Stomach smooth muscle (tissue), 2 donors: ENCODE measurements at regions not wholly inside any gene's neighbourhood (a gene's known extent, or its start where the extent isn't known, plus 50 kb on each side); places are given as distances from the start of the nearest gene placed in this dataset.

Experiments
- H3K27ac ChIP-seq: one replicate; pipeline ENCODE4 v1.7.0; 2013; ENCODE audit warnings: mild to moderate bottlenecking, low read length, inconsistent platforms
- H3K27me3 ChIP-seq, 2 donors: one replicate each; pipeline ENCODE4 v1.7.0; 2013; ENCODE audit warnings: low read length in 2 of 2; ENCODE audit not compliant: insufficient read depth in 2 of 2, control insufficient read depth in 1 of 2
- H3K36me3 ChIP-seq, 2 donors: one replicate each; pipeline ENCODE4 v1.7.0; 2013; ENCODE audit warnings: low read length in 2 of 2; ENCODE audit not compliant: control insufficient read depth in 2 of 2, insufficient read depth in 2 of 2
- H3K4me1 ChIP-seq: one replicate; pipeline ENCODE4 v1.7.0; 2013; ENCODE audit warnings: low read length; ENCODE audit not compliant: control insufficient read depth, insufficient read depth
- H3K4me3 ChIP-seq, 2 donors: one replicate each; pipeline ENCODE4 v1.7.0; 2013; ENCODE audit warnings: low read length in 2 of 2
- H3K9ac ChIP-seq, 2 donors: one replicate each; pipeline ENCODE4 v1.7.0; 2013; ENCODE audit warnings: low read length in 2 of 2, mild to moderate bottlenecking in 1 of 2
- H3K9me3 ChIP-seq, 2 donors: one replicate each; pipeline ENCODE4 v1.7.0; 2013; ENCODE audit warnings: low read length in 2 of 2; ENCODE audit not compliant: control insufficient read depth in 2 of 2
- donor health status: healthy.
- donor health status: Pancreatic carcinoma.

DNA sequence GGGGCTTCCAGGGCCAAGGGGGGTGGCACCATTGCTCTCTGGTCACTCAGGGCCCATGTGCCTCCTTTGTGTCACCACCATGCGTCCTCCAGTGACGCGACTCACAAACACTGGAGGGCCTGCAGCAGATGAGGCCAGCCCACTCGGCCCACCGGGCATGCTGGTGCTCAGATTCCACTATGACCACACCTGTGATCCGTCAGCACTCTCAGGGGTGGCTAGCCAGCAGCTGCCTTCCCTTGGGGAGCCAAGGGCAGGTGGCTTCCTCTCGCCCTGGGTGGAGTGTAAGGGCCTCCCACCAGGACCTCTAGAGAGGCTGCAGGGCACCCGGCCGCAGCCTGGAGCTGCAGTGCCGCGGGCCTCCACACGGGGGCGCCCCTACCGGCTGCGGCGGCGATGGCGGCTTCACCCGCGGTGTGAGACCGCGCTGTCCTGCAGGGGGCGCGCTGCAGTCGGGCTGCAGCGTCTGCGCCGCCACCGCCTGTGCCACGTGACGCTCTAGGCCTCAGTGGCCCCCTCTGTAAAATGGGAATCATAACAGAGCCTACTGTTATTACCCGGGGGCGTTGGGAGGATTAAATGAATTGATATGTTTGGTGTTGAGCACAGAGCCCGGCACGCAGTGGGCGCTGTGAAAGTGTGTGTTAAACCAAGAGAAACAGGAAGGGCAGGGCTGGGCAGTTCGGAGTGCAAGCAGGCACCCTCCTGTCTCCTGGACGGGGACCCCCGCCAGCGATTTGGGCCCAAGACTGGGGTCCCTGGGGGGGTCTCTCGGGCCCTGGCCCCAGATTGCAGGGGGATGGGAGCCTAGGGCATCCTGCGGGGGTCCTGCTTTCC, 192.4 kb upstream of the GSE1 start:
- Histone ChIP-seq H3K27ac (no peak overlapping the region), H3K4me3 (no peak overlapping the region), H3K9me3 (no peaks in the 10 kb centered on the region), H3K9ac (no peak overlapping the region), H3K4me1 (peaks cover 4% of the 10 kb centered on the region), H3K27me3 (no peaks in the 10 kb centered on the region), H3K36me3 (no peaks in the 10 kb centered on the region)

GRCh38 chr16:85421338-85422195, 191.6 kb upstream of the GSE1 start:
- Histone ChIP-seq H3K27ac (no peak overlapping the region), H3K4me1 (peaks cover 4% of the 10 kb centered on the region), H3K9ac (no peak overlapping the region), H3K27me3 (no peaks in the 10 kb centered on the region), H3K4me3 (no peak overlapping the region), H3K9me3 (no peaks in the 10 kb centered on the region), H3K36me3 (no peaks in the 10 kb centered on the region)

DNA sequence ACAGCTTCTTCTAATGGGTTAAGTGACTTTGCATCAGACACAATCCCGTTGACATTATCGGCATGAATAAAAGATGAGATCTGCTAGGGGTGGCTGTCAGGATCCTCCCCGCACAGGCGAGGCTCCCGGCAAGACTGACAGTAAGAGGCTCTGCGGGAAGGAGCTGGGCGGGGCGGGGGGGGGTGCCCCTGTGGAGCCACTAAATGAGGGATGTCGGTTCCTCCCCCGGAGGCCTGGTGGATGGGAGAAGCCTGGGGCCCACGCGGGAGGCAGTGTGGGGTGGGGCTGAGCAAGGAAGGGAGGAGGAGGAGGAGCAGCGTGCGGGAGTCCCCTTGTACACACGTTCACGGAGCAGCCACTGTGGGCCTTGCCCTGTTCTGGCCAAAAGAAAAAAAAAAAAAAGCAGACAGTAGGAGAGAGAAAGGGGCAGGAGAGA, 190.9 kb upstream of the GSE1 start:
- H3K27ac ChIP-seq = no peak overlapping the region
- H3K36me3 ChIP-seq = no peaks in the 10 kb centered on the region
- H3K4me3 ChIP-seq = no peak overlapping the region
- no peaks in the 10 kb centered on the region for H3K27me3 ChIP-seq
- no peaks in the 10 kb centered on the region for H3K9me3 ChIP-seq
- H3K9ac ChIP-seq = no peak overlapping the region
- H3K4me1 ChIP-seq = peaks cover 4% of the 10 kb centered on the region

GRCh38 chr16:85422632-85423550, 190.2 kb upstream of the GSE1 start:
- no peaks in the 10 kb centered on the region for H3K27me3 ChIP-seq
- no peak overlapping the region for H3K4me3 ChIP-seq
- no peaks in the 10 kb centered on the region for H3K36me3 ChIP-seq
- H3K27ac ChIP-seq = no peak overlapping the region
- no peak overlapping the region for H3K9ac ChIP-seq
- H3K9me3 ChIP-seq = no peaks in the 10 kb centered on the region
- peaks cover 4% of the 10 kb centered on the region for H3K4me1 ChIP-seq

- Histone ChIP-seq H3K36me3 (no peaks in the 10 kb centered on the region), H3K4me1 (peaks cover 4% of the 10 kb centered on the region), H3K27me3 (no peaks in the 10 kb centered on the region), H3K4me3 (no peak overlapping the region), H3K9ac (no peak overlapping the region), H3K27ac (no peak overlapping the region), H3K9me3 (no peaks in the 10 kb centered on the region)
Measured at GRCh38 chr16:85423631-85424030, 189.5 kb upstream of the GSE1 start.

DNA sequence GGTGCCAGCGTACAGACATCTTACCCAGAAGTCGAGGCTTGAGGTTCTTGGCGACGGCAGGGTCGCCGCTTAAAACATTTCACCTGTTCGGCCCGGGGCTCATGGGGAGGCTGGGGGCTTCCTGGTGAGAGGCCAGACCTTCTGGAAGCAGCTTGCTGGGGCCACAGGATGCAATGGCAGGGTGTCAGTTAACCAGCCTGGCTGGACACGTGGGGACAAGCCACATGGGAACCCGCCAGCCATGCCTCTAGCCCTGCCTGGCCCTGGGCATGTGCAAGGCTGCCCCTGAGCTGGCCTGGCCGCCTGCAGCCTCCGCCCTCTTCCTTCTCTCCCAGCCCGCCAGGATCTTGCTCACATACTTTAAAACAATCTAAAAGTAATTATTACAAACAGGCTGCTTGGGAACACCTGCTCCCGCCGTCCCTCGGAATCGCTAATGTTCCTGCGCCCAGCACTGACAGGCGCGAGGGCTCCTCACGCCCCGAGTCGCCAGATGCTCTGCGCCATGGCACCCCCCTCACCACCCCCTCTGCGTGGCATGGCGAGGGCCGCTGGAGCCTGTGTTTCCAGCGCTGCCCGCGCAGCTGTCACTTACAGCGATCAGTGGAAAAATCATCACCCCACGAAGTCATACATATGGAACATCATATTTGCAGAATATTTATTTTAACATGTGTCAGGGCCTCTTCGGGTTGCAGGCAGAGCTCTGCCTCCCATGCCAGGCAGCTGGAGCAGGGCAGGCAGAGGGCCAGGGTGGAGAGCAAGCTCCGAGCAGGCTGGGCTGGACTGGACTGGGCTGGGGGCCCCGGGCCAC, 188.7 kb upstream of the GSE1 start:
- no peaks in the 10 kb centered on the region for H3K9me3 ChIP-seq
- H3K36me3 ChIP-seq = no peaks in the 10 kb centered on the region
- H3K4me1 ChIP-seq = peaks cover 8% of the 10 kb centered on the region
- no peak overlapping the region for H3K27ac ChIP-seq
- H3K27me3 ChIP-seq = no peaks in the 10 kb centered on the region
- H3K4me3 ChIP-seq = no peak overlapping the region
- H3K9ac ChIP-seq = no peak overlapping the region

GRCh38 chr16:85425074-85425662, 188.0 kb upstream of the GSE1 start:
- Histone ChIP-seq H3K27ac (no peak overlapping the region), H3K9me3 (no peaks in the 10 kb centered on the region), H3K27me3 (no peaks in the 10 kb centered on the region), H3K4me1 (peaks cover 8% of the 10 kb centered on the region), H3K36me3 (no peaks in the 10 kb centered on the region), H3K4me3 (no peak overlapping the region), H3K9ac (no peak overlapping the region)

DNA sequence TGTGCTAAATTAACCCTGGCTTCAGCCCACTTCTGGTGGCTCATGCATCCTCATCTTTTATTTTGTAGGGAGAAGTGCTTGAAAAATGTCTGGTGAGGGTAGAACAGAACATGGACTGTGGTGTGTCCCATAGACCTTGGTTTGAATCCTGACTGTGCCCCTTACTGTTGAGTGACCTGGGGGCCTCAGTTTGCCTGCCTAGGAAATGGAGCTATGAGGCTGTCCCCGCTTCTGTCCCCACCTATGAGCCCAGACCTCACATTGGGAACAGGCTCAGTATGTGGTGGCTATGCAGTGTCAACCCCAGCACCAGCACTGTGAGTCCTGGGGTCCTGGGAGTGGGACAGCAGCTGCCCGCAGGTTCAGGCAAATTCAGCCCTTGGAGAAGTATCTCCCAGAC, 186.3 kb upstream of the GSE1 start:
- Histone ChIP-seq H3K4me1 (peaks cover 4% of the 10 kb centered on the region), H3K27ac (no peak overlapping the region), H3K36me3 (no peaks in the 10 kb centered on the region), H3K4me3 (no peak overlapping the region), H3K9ac (no peak overlapping the region), H3K9me3 (no peaks in the 10 kb centered on the region), H3K27me3 (no peaks in the 10 kb centered on the region)

DNA sequence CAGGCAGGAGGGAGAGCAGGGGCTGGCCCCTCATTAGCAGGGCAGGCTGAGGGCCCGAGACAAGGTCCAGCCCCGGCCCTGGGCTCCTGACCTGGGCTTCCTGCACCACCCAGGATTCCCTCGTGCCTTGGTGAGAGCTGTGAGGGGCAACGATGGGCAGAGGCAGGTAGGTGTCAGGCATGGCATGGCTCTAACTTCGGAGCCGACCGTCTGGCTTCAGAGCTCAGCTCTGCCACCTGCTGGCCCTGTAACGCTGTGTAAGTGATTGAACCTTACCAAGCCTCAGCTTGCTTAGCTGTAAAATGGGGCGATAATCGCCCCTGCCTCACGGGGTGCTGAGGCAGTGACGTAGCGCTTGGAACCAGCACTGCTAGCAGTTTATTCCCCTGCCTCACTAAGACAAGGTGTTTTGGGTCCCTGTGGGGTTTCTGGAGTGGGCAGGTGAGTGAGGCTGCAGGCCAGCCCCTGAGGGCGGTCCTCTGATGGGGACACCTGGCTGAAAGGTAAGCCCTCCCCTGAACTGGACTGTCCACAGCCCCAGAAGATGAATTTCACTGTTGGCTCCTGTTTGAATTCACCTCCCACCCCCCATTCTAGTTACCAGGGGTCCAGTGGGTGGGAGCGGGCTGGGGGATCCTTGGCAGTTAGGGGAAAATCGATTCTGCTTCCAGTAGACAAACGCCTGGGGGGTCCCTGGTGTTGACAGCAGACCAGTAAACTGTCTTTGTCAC, 184.8 kb upstream of the GSE1 start:
- Histone ChIP-seq H3K4me3 (no peak overlapping the region), H3K27ac (no peak overlapping the region), H3K27me3 (no peaks in the 10 kb centered on the region), H3K4me1 (peaks cover 4% of the 10 kb centered on the region), H3K9me3 (no peaks in the 10 kb centered on the region), H3K9ac (no peak overlapping the region), H3K36me3 (no peaks in the 10 kb centered on the region)
